Liver (tissue), 7 donors: ENCODE measurements at regions not wholly inside any gene's neighbourhood (a gene's known extent, or its start where the extent isn't known, plus 50 kb on each side); places are given as distances from the start of the nearest gene placed in this dataset.

Experiments
- DNase-seq: peaks from one replicate; pipeline ENCODE4 v3.0.0-alpha.2; 2017; ENCODE audit warnings: low spot score
- H3K27ac ChIP-seq, 2 donors: one replicate each; pipeline ENCODE4 v1.7.0; 2013; ENCODE audit warnings: inconsistent platforms in 2 of 2, low read length in 2 of 2, control low read depth in 1 of 2, low read depth in 1 of 2, mild to moderate bottlenecking in 1 of 2
- H3K27me3 ChIP-seq, 4 donors: one replicate each; pipeline versions ENCODE4 v1.6.1 to v1.7.0; 2013; ENCODE audit warnings: low read length in 3 of 4, inconsistent platforms in 1 of 4, mild to moderate bottlenecking in 1 of 4, moderate library complexity in 1 of 4; ENCODE audit not compliant: control insufficient read depth in 4 of 4, insufficient read depth in 4 of 4
- H3K36me3 ChIP-seq, 4 donors: one replicate each; pipeline versions ENCODE4 v1.6.1 to v1.7.0; 2013; ENCODE audit warnings: low read length in 3 of 4, mild to moderate bottlenecking in 3 of 4, low read depth in 1 of 4, moderate library complexity in 1 of 4; ENCODE audit not compliant: control insufficient read depth in 4 of 4, insufficient read depth in 3 of 4
- H3K4me1 ChIP-seq, 4 donors: one replicate each; pipeline versions ENCODE4 v1.6.1 to v1.7.0; 2013; ENCODE audit warnings: low read length in 3 of 4, mild to moderate bottlenecking in 3 of 4, moderate library complexity in 1 of 4; ENCODE audit not compliant: control insufficient read depth in 4 of 4, insufficient read depth in 4 of 4
- H3K4me3 ChIP-seq, 3 donors: one replicate each; pipeline versions ENCODE4 v1.6.1 to v1.7.0; 2013; ENCODE audit warnings: low read length in 3 of 3, control low read depth in 1 of 3, low read depth in 1 of 3, mild to moderate bottlenecking in 1 of 3
- H3K9ac ChIP-seq, 2 donors: one replicate each; pipeline ENCODE4 v1.7.0; 2013; ENCODE audit warnings: low read length in 2 of 2, mild to moderate bottlenecking in 2 of 2, moderate library complexity in 2 of 2, control low read depth in 1 of 2, low read depth in 1 of 2
- H3K9me3 ChIP-seq, 4 donors: one replicate each; pipeline versions ENCODE4 v1.6.1 to v1.7.0; 2013; ENCODE audit warnings: low read length in 3 of 4; ENCODE audit not compliant: control insufficient read depth in 4 of 4
- EGR1 ChIP-seq, 2 donors: IDR thresholded peaks; 2 replicates each; pipeline ENCODE4 v1.6.1; 2016 to 2018; ENCODE audit warnings: antibody characterized with exemption in 2 of 2, low read depth in 2 of 2
- FOXA1 ChIP-seq: IDR thresholded peaks from 2 replicates; pipeline ENCODE4 v1.6.1; 2016; ENCODE audit warnings: antibody characterized with exemption
- FOXA2 ChIP-seq: IDR thresholded peaks from 2 replicates; pipeline ENCODE4 v1.6.1; 2016; ENCODE audit warnings: antibody characterized with exemption
- GABPA ChIP-seq, 2 donors: IDR thresholded peaks in 1 of 2; conservative IDR thresholded peaks in 1 of 2; 2 replicates each; pipeline ENCODE4 v1.6.1; 2016; ENCODE audit warnings: antibody characterized with exemption in 2 of 2, mild to moderate bottlenecking in 1 of 2, moderate library complexity in 1 of 2
- HNF4A ChIP-seq, 2 donors: conservative IDR thresholded peaks; 2 replicates each; pipeline ENCODE4 v1.6.1; 2016; ENCODE audit warnings: antibody characterized with exemption in 2 of 2, mild to moderate bottlenecking in 2 of 2
- HNF4G ChIP-seq: IDR thresholded peaks from 2 replicates; pipeline ENCODE4 v1.6.1; 2016; ENCODE audit warnings: antibody characterized with exemption
- JUND ChIP-seq, 2 donors: IDR thresholded peaks; 2 replicates each; pipeline ENCODE4 v1.6.1; 2016; ENCODE audit warnings: antibody characterized with exemption in 2 of 2
- RXRA ChIP-seq, 2 donors: IDR thresholded peaks; 2 replicates each; pipeline ENCODE4 v1.6.1; 2017 to 2018; ENCODE audit warnings: antibody characterized with exemption in 2 of 2, mild to moderate bottlenecking in 1 of 2
- SP1 ChIP-seq: IDR thresholded peaks from 2 replicates; pipeline ENCODE4 v1.6.1; 2018; ENCODE audit warnings: antibody characterized with exemption, mild to moderate bottlenecking
- TAF1 ChIP-seq: conservative IDR thresholded peaks from 2 replicates; pipeline ENCODE4 v1.6.1; 2016; ENCODE audit warnings: antibody characterized with exemption, mild to moderate bottlenecking
- YY1 ChIP-seq: IDR thresholded peaks from 2 replicates; pipeline ENCODE4 v1.6.1; 2016; ENCODE audit warnings: antibody characterized with exemption, mild to moderate bottlenecking
- WGBS: extraction: QIAGEN DNeasy Blood & Tissue Kit; methylation state at CpG from one replicate; pipeline ENCODE4 v1.1.7; 2013; 5-methylcytosine and 5-hydroxymethylcytosine counted together
- TF ChIP-seq, protein P1 (sequence below): IDR thresholded peaks from 2 replicates; pipeline ENCODE4 v1.6.1; 2016; ENCODE audit warnings: antibody characterized with exemption, mild to moderate bottlenecking
- TF ChIP-seq, protein P2 (sequence below): IDR thresholded peaks from 2 replicates; pipeline ENCODE4 v1.6.1; 2016; ENCODE audit warnings: antibody characterized with exemption
- TF ChIP-seq, protein P3 (sequence below): IDR thresholded peaks from 2 replicates; pipeline ENCODE4 v1.6.1; 2016; ENCODE audit warnings: antibody characterized with exemption
- TF ChIP-seq, protein P4 (sequence below): IDR thresholded peaks from 2 replicates; pipeline ENCODE4 v1.6.1; 2016; ENCODE audit warnings: antibody characterized with exemption
- donor health status: healthy.
- donor health status: healthy.
- donor health status: healthy.
- donor health status: healthy.

DNA sequence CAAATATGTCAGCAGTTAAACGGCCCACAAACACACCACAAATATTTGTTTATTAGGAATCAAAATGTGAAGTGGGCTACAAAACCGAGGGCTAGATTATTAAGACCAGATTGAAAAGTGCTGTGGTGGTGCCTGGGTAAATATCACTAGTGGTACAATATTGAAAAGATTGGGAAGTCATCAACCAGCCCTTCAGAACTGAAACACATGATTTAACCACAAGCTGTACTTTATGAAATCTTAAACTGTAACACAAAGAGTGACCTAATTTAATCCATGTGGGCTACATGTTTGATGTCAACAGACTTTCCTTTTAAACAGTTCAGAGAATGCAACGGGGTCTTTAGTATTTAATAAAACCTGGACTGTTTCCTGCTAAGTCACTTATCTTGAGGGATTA lies 182.3 kb downstream of the SPATA31D1 start:
- DNase-seq: no peak
- H3K4me1 ChIP-seq: no peaks in the 10 kb centered on the region
- no peak overlapping the region for H3K4me3 ChIP-seq
- no peak overlapping the region for H3K9ac ChIP-seq
- no peaks in the 10 kb centered on the region for H3K36me3 ChIP-seq
- WGBS: 53% methylated on average over 3 of the region's 3 CpGs
- no peaks in the 10 kb centered on the region for H3K9me3 ChIP-seq
- TF ChIP-seq GABPA (IDR thresholded peaks at IDR 0.05 in 1 of 2, conservative IDR thresholded peaks at IDR 0.05 in 1 of 2) (no peak), FOXA1 (no peak), JUND (IDR thresholded peaks at IDR 0.05) (no peak), FOXA2 (no peak), HNF4A (conservative IDR thresholded peaks at IDR 0.05) (no peak)
- TF ChIP-seq, protein P1, sequence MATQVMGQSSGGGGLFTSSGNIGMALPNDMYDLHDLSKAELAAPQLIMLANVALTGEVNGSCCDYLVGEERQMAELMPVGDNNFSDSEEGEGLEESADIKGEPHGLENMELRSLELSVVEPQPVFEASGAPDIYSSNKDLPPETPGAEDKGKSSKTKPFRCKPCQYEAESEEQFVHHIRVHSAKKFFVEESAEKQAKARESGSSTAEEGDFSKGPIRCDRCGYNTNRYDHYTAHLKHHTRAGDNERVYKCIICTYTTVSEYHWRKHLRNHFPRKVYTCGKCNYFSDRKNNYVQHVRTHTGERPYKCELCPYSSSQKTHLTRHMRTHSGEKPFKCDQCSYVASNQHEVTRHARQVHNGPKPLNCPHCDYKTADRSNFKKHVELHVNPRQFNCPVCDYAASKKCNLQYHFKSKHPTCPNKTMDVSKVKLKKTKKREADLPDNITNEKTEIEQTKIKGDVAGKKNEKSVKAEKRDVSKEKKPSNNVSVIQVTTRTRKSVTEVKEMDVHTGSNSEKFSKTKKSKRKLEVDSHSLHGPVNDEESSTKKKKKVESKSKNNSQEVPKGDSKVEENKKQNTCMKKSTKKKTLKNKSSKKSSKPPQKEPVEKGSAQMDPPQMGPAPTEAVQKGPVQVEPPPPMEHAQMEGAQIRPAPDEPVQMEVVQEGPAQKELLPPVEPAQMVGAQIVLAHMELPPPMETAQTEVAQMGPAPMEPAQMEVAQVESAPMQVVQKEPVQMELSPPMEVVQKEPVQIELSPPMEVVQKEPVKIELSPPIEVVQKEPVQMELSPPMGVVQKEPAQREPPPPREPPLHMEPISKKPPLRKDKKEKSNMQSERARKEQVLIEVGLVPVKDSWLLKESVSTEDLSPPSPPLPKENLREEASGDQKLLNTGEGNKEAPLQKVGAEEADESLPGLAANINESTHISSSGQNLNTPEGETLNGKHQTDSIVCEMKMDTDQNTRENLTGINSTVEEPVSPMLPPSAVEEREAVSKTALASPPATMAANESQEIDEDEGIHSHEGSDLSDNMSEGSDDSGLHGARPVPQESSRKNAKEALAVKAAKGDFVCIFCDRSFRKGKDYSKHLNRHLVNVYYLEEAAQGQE: no peak
- no peaks in the 10 kb centered on the region for H3K27me3 ChIP-seq
- H3K27ac ChIP-seq: no peak overlapping the region

DNA sequence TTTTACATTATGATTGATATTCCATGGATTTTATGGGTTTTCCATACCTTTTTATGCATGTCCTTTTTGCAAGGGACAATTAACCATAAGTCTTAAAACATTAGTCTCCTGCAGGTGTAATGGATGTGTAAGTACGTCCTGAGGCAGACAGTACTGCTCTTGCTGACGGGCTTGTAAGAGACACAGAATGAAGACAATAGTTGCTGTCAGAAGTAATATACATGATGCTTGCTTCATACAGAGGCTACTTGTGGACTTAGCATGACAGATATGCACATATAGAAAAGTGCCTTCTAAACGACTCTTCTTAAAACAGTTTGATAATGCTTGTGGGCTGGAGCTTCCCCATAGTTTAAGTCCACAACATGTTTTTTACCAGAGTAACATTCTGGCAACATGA lies 182.7 kb downstream of the SPATA31D1 start:
- H3K4me1 ChIP-seq: no peaks in the 10 kb centered on the region
- no peaks in the 10 kb centered on the region for H3K27me3 ChIP-seq
- no peaks in the 10 kb centered on the region for H3K9me3 ChIP-seq
- TF ChIP-seq, protein P2, sequence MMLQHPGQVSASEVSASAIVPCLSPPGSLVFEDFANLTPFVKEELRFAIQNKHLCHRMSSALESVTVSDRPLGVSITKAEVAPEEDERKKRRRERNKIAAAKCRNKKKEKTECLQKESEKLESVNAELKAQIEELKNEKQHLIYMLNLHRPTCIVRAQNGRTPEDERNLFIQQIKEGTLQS: no peak
- no peak for TF ChIP-seq HNF4G
- no peak for TF ChIP-seq FOXA2
- TF ChIP-seq RXRA (IDR thresholded peaks at IDR 0.05): no peak
- no peak for TF ChIP-seq HNF4A (conservative IDR thresholded peaks at IDR 0.05)
- TF ChIP-seq, protein P3, sequence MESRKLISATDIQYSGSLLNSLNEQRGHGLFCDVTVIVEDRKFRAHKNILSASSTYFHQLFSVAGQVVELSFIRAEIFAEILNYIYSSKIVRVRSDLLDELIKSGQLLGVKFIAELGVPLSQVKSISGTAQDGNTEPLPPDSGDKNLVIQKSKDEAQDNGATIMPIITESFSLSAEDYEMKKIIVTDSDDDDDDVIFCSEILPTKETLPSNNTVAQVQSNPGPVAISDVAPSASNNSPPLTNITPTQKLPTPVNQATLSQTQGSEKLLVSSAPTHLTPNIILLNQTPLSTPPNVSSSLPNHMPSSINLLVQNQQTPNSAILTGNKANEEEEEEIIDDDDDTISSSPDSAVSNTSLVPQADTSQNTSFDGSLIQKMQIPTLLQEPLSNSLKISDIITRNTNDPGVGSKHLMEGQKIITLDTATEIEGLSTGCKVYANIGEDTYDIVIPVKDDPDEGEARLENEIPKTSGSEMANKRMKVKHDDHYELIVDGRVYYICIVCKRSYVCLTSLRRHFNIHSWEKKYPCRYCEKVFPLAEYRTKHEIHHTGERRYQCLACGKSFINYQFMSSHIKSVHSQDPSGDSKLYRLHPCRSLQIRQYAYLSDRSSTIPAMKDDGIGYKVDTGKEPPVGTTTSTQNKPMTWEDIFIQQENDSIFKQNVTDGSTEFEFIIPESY: no peak
- TF ChIP-seq TAF1: no peak
- no peak for TF ChIP-seq GABPA (IDR thresholded peaks at IDR 0.05 in 1 of 2, conservative IDR thresholded peaks at IDR 0.05 in 1 of 2)
- TF ChIP-seq SP1: no peak
- TF ChIP-seq, protein P4, sequence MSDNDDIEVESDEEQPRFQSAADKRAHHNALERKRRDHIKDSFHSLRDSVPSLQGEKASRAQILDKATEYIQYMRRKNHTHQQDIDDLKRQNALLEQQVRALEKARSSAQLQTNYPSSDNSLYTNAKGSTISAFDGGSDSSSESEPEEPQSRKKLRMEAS: no peak
- no peak for TF ChIP-seq EGR1 (IDR thresholded peaks at IDR 0.05; ENCODE audit: low read depth in 2 of 2)
- TF ChIP-seq YY1: no peak
- TF ChIP-seq, protein P1: no peak
- no peak for DNase-seq
- no peak overlapping the region for H3K4me3 ChIP-seq
- H3K9ac ChIP-seq: no peak overlapping the region
- no peaks in the 10 kb centered on the region for H3K36me3 ChIP-seq
- WGBS: 94% methylated on average over 3 of the region's 3 CpGs
- H3K27ac ChIP-seq: no peak overlapping the region
